ENCODE measurements at regions not wholly inside any gene's neighbourhood (a gene's known extent, or its start where the extent isn't known, plus 50 kb on each side); places are given as distances from the start of the nearest gene placed in this dataset.
"Not testable (repeated sequence)": the region's sequence is repeated elsewhere in the genome, so short reads cannot be mapped to it uniquely, and the experiment has no call there.

DNA sequence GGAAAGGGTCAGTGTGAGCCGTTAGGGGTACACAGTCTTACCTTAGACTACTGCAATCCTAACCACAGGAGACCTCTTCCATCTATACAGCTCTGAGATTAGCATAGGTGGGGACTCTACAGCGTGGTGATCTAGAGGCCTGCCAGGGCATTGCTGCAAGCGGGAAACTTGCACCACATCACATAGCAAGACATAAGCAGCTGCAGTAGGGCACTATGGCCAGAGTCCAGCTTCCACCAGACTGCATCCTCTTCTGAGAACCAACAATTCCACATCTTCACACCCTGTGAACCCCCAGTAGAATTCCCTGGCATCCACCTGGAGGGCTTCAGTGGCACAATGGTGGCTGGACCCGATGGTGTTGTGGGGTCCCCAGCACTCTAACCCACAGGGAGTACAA lies 1564.3 kb upstream of the PRR20A start:
- no peak for TF ChIP-seq POLR2A (IDR thresholded peaks at IDR 0.05)
- TF ChIP-seq, protein P1, sequence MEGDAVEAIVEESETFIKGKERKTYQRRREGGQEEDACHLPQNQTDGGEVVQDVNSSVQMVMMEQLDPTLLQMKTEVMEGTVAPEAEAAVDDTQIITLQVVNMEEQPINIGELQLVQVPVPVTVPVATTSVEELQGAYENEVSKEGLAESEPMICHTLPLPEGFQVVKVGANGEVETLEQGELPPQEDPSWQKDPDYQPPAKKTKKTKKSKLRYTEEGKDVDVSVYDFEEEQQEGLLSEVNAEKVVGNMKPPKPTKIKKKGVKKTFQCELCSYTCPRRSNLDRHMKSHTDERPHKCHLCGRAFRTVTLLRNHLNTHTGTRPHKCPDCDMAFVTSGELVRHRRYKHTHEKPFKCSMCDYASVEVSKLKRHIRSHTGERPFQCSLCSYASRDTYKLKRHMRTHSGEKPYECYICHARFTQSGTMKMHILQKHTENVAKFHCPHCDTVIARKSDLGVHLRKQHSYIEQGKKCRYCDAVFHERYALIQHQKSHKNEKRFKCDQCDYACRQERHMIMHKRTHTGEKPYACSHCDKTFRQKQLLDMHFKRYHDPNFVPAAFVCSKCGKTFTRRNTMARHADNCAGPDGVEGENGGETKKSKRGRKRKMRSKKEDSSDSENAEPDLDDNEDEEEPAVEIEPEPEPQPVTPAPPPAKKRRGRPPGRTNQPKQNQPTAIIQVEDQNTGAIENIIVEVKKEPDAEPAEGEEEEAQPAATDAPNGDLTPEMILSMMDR (IDR thresholded peaks at IDR 0.05): no peak
- no peaks in the 10 kb centered on the region for H3K9me3 ChIP-seq
- H3K4me1 ChIP-seq: no peaks in the 10 kb centered on the region
- DNase-seq (no peak), ATAC-seq (no peak)
- 71 to 78% (median 77%) methylated on average over 4 of the region's 4 CpGs for WGBS, 4 donors
- no peak overlapping the region for H3K4me3 ChIP-seq
- H3K27ac ChIP-seq: no peak overlapping the region
- no peaks in the 10 kb centered on the region for H3K27me3 ChIP-seq
- no peaks in the 10 kb centered on the region for H3K36me3 ChIP-seq
- intact Hi-C loops (cut with DNase I): no loop called here

DNA sequence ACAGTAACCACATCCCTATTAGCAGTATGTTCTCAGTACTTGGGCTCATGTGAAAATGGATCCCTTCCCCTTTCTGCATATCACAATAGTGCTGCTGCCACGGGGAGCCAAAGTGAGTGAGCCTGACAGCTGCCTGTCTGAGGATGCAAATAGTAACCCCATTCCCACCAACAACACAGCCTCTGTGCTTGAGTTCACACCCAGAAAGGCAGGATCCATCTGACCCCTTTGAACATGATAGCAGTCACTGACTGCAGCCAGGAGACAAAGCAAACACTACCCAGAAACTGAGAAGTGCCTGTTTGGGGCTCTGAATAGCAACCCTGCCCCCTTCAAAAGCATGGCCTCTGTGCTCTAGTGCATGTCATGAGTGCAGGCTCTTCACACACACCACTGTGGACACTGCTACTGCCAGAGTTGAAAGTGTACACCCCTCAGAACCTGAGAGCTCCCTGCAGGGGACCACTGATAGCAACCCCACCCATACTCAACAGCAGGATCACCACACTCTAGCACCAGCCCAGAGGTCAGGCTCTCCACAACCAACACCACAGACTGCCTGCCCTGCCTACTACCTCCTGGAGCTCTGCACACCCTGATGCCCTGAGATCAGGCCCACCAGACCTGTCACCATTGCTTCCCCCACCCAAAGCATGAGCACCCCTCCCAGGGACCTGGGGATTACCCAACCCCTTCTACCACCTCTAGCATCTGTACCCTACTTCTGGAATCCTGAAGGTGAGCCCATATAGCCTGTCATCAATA lies 1563.5 kb upstream of the PRR20A start:
- DNase-seq: no peak
- ATAC-seq: no peak
- no peaks in the 10 kb centered on the region for H3K4me1 ChIP-seq
- no peak overlapping the region for H3K4me3 ChIP-seq
- 0 to 13% (median 2%) methylated on average over 1 of the region's 1 CpG for WGBS, 4 donors
- no peak overlapping the region for H3K27ac ChIP-seq
- intact Hi-C loops (cut with DNase I): no loop called here
- no peaks in the 10 kb centered on the region for H3K27me3 ChIP-seq
- H3K36me3 ChIP-seq: no peaks in the 10 kb centered on the region
- no peaks in the 10 kb centered on the region for H3K9me3 ChIP-seq
- no peak for TF ChIP-seq POLR2A (IDR thresholded peaks at IDR 0.05)
- TF ChIP-seq, protein P1 (IDR thresholded peaks at IDR 0.05): no peak

DNA sequence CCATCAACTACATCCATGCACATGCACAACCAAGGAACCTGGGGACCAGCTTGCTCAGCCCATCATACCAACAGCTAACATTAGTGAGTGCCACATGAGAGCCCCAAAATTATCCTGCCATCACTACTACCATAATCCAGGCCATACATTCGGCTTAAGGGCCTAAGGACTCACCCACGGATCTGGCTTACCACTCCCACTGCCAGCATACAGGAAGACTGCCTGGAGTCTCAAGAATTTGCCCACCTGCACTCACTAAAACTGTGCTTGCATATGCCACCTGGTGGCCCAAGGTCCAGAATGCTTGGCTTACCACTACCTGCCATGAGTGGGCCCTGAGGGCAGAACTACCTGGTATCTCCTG lies 1562.9 kb upstream of the PRR20A start:
- DNase-seq (no peak), ATAC-seq (no peak)
- TF ChIP-seq, protein P1 (IDR thresholded peaks at IDR 0.05): no peak
- no peak for TF ChIP-seq POLR2A (IDR thresholded peaks at IDR 0.05)

DNA sequence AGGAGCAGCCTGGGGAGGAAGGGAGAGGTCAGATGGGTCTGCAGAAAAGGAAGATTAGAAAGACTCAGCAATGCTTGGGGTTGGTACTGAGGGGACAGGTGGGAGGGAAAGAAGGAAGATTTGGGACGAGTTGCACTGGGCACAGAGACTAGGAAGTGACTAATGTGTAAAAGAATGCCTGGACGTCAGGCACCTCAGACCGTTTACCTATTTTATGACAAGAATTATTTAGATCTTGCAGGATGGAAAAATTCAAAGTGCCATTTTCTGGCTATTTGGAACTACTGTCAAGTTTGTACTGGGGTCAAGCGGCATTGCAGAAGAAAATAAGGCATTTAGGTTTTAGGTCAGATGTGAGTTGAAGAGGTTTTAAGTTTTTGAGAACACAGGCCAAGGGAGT lies 1558.4 kb upstream of the PRR20A start:
- H3K9me3 ChIP-seq; H3K36me3 ChIP-seq; intact Hi-C loops (cut with DNase I); H3K4me3 ChIP-seq; H3K27me3 ChIP-seq; H3K27ac ChIP-seq; ATAC-seq; H3K4me1 ChIP-seq; DNase-seq: not testable (repeated sequence)
- 54 to 65% (median 62%) methylated on average over 4 of the region's 4 CpGs for WGBS, 4 donors

More for the DNA sequence above, 1562.9 kb upstream of the PRR20A start:
- H3K4me3 ChIP-seq: no peak overlapping the region
- no peaks in the 10 kb centered on the region for H3K4me1 ChIP-seq
- 62 to 100% (median 80%) methylated on average over 1 to 2 of the region's 2 CpGs for WGBS, 4 donors
- intact Hi-C loops (cut with DNase I): no loop called here
- H3K36me3 ChIP-seq: no peaks in the 10 kb centered on the region
- no peak overlapping the region for H3K27ac ChIP-seq
- no peaks in the 10 kb centered on the region for H3K27me3 ChIP-seq
- no peaks in the 10 kb centered on the region for H3K9me3 ChIP-seq

Measured in heart left ventricle (tissue), 16 donors.